ENCODE measurements at regions not wholly inside any gene's neighbourhood (a gene's known extent, or its start where the extent isn't known, plus 50 kb on each side); places are given as distances from the start of the nearest gene placed in this dataset.

DNA sequence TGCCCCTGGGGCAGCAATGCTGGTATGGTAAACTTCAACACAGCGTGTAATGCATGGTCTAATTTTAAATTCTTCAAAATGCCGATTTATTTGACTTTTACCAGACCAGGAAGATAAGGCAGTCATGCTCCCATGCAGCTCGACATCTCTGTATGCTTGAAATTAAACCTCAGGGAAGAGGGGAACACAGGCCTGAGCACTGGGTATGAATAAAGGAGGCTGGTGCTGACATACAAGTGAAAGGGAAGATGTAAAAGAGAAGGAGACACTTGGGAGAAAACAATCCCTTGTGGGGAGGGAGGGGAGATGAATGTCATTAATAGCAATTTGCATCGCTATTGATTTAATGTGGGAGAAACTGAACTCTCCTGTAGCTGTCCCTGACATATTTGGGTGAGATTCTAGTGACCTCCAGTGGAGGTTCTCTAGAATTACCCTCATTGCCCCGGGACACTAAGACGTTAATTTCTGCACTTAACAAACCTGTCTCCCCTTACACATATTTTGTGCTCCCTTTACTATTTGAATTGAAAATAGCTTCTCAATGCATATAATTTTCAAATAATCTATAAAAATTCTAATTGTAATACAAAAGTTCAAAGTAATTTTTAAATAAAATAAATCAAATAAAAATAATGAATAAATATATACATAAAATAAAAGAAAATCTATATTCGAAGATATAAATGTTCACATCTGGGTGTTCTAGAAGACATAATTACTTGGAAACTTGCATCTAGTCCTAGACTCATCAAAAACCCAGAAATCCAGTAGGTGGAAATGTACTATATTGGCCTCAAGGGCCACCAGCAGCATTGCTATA is 283.1 kb downstream of the LMX1A start:
- TF ChIP-seq POLR2A (IDR thresholded peaks at IDR 0.05; ENCODE audit: low read depth, low read length) (no peak), CTCF (conservative IDR thresholded peaks at IDR 0.05; ENCODE audit: low read depth, low read length) (peak; percentile 80), ELK1 (IDR thresholded peaks at IDR 0.05; ENCODE audit: borderline replicate concordance, low read depth, low read length) (no peak), CEBPB (IDR thresholded peaks at IDR 0.05; ENCODE audit: low read depth, low read length) (no peak), SMC3 (IDR thresholded peaks at IDR 0.05; ENCODE audit: low read depth, low read length) (peak; percentile 66), RCOR1 (IDR thresholded peaks at IDR 0.05; ENCODE audit: insufficient replicate concordance, low read length) (no peak), RAD21 (IDR thresholded peaks at IDR 0.05; ENCODE audit: low read length) (peak; percentile 87), BHLHE40 (IDR thresholded peaks at IDR 0.05; ENCODE audit: low read depth, low read length) (no peak), RFX5 (IDR thresholded peaks at IDR 0.05; ENCODE audit: low read depth, low read length) (no peak), CHD1 (IDR thresholded peaks at IDR 0.05; ENCODE audit: low read depth, low read length) (no peak)
- TF ChIP-seq, protein P1, sequence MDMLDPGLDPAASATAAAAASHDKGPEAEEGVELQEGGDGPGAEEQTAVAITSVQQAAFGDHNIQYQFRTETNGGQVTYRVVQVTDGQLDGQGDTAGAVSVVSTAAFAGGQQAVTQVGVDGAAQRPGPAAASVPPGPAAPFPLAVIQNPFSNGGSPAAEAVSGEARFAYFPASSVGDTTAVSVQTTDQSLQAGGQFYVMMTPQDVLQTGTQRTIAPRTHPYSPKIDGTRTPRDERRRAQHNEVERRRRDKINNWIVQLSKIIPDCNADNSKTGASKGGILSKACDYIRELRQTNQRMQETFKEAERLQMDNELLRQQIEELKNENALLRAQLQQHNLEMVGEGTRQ (IDR thresholded peaks at IDR 0.05; ENCODE audit: low read depth, low read length): no peak

Data from IMR-90 (cell line).